ENCODE measurements at regions not wholly inside any gene's neighbourhood (a gene's known extent, or its start where the extent isn't known, plus 50 kb on each side); places are given as distances from the start of the nearest gene placed in this dataset.

DNA sequence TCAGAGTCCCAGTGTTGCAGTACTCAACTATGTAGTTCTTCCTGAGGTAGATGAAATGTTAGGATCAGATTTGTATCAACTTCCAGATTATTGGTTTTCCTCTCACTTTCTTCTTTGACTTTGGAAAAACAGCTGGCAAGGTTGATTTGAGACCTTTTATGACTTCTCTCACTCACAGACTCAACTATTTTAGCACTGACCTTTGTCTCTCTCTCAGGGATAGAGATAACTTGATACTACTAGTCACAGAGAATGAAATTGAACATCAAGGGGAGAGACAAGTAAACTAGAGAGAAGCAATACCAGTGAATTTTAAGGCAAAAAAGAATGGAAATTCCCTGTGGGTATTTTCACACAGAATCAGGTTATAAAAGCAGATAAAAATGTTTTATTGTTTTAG lies 159.7 kb upstream of the B3GALT2 start:
- TF ChIP-seq, protein P1, sequence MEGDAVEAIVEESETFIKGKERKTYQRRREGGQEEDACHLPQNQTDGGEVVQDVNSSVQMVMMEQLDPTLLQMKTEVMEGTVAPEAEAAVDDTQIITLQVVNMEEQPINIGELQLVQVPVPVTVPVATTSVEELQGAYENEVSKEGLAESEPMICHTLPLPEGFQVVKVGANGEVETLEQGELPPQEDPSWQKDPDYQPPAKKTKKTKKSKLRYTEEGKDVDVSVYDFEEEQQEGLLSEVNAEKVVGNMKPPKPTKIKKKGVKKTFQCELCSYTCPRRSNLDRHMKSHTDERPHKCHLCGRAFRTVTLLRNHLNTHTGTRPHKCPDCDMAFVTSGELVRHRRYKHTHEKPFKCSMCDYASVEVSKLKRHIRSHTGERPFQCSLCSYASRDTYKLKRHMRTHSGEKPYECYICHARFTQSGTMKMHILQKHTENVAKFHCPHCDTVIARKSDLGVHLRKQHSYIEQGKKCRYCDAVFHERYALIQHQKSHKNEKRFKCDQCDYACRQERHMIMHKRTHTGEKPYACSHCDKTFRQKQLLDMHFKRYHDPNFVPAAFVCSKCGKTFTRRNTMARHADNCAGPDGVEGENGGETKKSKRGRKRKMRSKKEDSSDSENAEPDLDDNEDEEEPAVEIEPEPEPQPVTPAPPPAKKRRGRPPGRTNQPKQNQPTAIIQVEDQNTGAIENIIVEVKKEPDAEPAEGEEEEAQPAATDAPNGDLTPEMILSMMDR (IDR thresholded peaks at IDR 0.05): no peak
- TF ChIP-seq POLR2A (IDR thresholded peaks at IDR 0.05): no peak

Measured in heart left ventricle (tissue), 13 donors.